KBM-7 (cell line): ENCODE measurements at regions not wholly inside any gene's neighbourhood (a gene's known extent, or its start where the extent isn't known, plus 50 kb on each side); places are given as distances from the start of the nearest gene placed in this dataset.

ENCODE experiments used
- DNase-seq: peaks from one replicate; pipeline ENCODE4 v3.0.0-alpha.2; 2015
- in situ Hi-C: fragments of 300-500 bp; cut with MboI; formaldehyde crosslinking; loops from 2 replicates; pipeline ENCODE4 v1.14.3; 2020; ENCODE audit warnings: low sequenced_read_pairs, low pct_unique_long_range_greater_than_20kb, mixed read lengths

DNA sequence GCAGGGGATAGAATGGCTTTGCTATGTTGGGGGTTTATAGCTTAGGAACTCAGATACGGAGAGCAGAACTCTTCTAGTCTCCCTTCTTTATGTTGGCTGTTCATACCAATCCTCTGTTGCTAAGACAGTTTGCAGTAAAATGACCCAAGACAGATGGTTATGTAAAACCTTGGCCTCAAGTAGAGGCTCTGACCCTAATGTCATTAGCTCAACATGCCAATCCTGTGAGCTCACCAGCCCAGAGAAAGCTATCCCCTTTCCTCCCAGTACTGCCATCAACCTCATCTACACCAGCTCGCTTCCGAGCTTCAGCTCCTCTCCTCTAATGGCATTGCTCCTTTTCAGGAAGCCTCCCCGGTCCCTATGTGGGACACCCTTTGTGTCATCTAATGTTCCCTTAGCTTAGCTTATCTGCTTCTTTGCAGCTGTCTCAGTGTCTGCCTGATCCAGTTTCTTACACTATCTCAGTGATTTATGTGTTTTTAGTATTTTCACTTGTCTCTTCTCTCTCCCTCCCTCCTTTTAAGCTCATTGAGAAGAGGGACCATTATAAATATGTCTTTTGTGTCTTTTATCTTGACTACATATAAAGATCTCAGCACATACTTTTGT lies 281.3 kb upstream of the CLINT1 start:
- in situ Hi-C loops, result no loop called here

DNA sequence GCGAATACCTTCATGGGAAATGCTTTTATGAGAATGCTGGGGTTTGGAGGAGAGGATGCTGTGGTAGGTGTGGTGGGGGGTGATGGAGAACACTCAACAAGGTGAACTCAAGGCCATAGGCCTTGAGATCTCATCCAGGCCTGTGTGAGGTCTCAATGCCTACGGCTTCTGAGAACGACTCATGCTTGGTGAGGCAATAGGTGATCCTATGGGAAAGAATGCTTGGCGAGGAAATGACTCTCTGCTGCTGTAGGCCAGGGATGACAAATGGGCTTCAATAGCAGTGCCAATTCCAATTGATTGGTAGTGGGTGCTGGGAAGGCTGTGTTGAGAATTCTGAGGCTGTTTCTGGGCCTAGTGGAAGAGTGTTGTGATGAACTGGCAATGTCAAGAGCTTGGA lies 280.2 kb upstream of the CLINT1 start:
- in situ Hi-C loops, result no loop called here
- no peak for DNase-seq

More for the DNA sequence above, 281.3 kb upstream of the CLINT1 start:
- DNase-seq, result no peak

GRCh38 chr5:158135682-158136179 lies 276.8 kb upstream of the CLINT1 start:
- in situ Hi-C loops, result no loop called here
- DNase-seq, result no peak

DNA sequence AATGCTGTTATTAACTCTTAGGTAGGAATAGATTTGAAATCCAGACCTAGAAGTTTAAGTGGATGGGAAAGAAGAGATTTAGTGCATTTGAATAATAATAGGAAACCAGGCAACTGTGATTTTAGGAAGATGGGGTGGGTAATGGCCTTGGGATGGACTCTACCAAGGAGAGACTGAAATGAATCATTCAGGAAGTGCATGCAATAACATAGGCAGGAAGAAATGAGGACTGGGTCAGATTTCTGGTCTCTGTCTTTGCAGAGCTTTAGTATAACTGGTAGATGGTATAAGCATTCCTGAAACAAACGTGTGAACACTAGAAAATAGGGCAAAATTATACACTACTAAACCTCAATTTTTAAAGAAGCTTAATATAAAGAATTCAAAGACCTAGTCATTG lies 274.4 kb upstream of the CLINT1 start:
- DNase-seq, result no peak
- in situ Hi-C loops, result no loop called here

- DNase-seq, result no peak
- in situ Hi-C loops, result no loop called here
Observed at GRCh38 chr5:158127536-158127935, 268.6 kb upstream of the CLINT1 start.

- in situ Hi-C loops, result no loop called here
- DNase-seq, result no peak
Observed at GRCh38 chr5:158126442-158127405, 267.8 kb upstream of the CLINT1 start.

GRCh38 chr5:158124606-158125316 lies 265.8 kb upstream of the CLINT1 start:
- no peak for DNase-seq
- in situ Hi-C loops, result no loop called here

GRCh38 chr5:158123595-158123994 lies 264.6 kb upstream of the CLINT1 start:
- in situ Hi-C loops, result no loop called here
- DNase-seq, result no peak

DNA sequence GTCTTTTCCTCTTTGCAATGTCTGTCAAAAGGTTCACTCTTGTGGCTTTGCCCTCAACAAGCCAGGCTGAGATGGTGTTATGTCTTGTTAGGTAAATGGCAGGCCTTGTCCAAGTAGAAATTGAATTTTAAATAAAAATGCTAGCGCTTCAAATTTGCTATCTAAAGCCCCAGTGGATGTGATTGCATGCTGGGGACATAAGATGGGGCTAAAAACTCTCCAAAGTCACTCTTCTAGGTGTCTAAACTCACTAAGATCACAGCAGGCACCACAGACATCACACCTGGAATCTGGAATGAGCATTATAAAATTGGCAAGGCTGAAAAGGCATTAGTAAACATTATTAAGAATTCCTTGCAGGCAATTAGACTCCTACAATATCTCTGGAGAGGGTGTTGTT lies 262.7 kb upstream of the CLINT1 start:
- DNase-seq, result no peak
- in situ Hi-C loops, result no loop called here

DNA sequence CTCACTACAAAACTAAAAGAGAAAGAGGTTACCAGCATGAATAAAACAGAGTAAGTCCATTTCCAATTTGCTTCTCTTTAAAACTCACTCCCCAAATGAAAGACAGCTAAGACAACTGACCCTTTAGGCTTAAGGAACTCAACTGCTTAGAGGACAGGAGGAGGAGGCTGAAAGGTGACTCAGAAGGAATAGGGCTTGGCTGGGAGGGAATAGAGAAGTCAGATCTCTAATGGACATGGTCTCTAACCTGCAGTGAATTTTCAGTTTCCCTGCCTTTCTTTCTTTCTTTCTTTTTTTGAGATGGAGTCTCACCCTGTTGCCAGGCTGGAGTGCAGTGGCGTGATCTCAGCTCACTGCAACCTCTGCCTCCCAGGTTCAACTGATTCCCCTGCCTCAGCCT lies 261.8 kb upstream of the CLINT1 start:
- in situ Hi-C loops, result no loop called here
- DNase-seq, result no peak

GRCh38 chr5:158119961-158120723 lies 261.2 kb upstream of the CLINT1 start:
- no peak for DNase-seq
- in situ Hi-C loops, result no loop called here

GRCh38 chr5:158117467-158118160 lies 258.7 kb upstream of the CLINT1 start:
- no peak for DNase-seq
- in situ Hi-C loops, result no loop called here

DNA sequence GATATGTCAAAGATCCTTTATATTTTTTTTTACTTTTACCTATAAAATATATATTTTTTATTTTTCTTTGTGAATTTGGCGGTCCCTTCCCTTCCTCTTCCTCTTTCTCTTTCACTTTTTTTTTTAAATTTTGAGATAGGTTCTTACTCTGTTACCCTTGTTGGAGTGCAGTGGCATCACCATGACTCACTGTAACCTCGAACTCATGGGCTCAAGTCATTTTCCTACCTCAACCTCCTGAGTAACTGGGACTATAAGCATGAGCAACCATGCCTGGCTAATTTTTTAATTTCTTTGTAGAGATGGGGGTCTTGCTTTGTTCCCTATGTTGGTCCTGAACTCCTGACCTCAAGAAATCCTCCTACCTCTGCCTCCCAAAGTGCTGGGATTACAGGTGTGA lies 258.0 kb upstream of the CLINT1 start:
- in situ Hi-C loops, result no loop called here
- no peak for DNase-seq

DNA sequence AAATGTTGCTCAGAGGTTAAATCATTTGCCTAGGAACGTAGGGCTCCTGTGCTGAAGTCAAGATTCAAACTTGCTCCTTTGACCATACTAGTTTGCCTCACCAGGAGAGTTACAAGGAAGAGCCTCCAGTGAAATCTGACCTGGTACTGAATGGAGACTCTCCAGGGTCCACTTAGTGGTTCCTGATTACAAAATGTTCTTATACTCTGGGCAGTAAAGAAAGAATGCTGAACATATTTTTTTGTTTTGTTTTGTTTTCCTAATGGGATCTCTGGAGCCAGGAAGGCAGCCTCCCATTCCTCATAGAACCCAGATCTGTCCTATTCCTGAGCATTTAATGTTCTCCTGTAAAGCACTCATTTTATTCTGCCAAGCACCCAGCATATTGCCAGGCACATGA lies 256.5 kb upstream of the CLINT1 start:
- DNase-seq, result no peak
- in situ Hi-C loops, result no loop called here

GRCh38 chr5:158108177-158108576 lies 249.2 kb upstream of the CLINT1 start:
- no peak for DNase-seq
- in situ Hi-C loops, result no loop called here

DNA sequence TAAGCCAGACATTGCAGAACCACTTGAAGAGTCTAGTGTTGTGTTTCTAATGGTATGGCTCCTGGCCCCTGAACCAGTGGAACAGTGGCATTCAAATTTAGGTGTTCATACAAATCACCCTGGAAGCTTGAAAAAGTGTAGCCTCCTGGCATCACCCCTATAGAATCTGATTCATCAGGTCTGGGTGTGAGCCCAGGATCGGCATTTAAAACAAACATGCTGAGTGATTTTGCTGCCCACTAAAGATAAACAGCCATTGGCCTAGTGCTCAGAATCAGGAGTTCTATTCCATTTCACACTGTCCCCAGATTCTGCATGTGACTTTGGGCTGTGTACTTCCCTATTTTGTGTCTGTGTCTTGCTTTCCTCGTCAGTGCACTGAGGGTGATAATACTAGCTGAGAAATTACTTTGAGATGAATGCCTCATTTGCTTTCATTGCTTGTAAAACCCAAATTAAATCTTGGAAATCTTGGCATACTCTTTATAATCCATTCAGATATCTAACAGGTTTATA lies 241.5 kb upstream of the CLINT1 start:
- no peak for DNase-seq
- in situ Hi-C loops, result no loop called here

DNA sequence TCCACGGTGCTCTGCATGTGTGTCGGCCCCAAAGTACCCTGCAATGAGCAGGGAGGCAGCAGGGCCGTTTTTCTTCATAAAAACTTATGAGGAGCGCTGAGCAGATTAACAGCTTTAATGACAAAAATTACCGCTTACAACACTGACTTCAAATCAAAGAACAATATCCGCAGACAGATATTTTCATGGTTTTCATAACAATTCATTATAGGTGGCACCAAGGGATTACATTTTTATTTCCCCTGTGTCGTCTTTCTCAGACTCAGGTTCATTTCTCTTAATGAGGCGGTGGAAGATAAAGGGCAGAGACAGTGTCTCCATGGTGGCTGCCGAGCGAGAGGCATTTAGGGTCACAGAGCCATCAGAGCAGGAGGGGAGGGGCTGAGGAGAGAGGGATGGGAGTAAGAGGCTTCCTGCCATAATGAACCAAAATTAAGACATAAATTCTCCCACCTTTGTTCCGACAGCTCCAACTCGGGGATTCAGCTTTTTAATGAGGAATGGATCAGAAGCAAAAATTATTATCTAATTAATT lies 240.7 kb upstream of the CLINT1 start:
- no peak for DNase-seq
- in situ Hi-C loops, result no loop called here

DNA sequence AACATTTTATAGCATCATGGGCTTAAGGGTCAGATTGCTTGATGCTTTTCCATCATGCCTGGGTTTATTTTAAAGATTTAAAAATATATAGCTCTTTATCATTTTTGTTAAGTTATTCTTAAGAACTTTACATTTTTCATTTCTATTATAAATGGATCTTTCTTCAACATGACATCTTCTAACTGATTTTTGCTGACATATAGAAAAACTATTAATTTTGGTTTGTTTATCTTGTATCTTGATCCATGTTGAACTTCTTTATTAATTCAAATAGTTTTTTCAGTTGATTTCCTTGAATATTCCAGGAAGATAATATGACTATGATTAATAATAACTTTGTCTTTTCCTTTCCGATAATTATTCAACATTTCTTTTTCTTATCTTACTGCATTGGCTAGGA lies 237.9 kb upstream of the CLINT1 start:
- DNase-seq, result no peak
- in situ Hi-C loops, result no loop called here
